Central memory CD8-positive, alpha-beta T cell (primary cell): ENCODE measurements at regions not wholly inside any gene's neighbourhood (a gene's known extent, or its start where the extent isn't known, plus 50 kb on each side); places are given as distances from the start of the nearest gene placed in this dataset.
"Not testable (repeated sequence)": the region's sequence is repeated elsewhere in the genome, so short reads cannot be mapped to it uniquely, and the experiment has no call there.

Source experiments
- ATAC-seq: fragments of 150-1000 bp; cut with Tn5 transposase; replicated peaks from 2 replicates; pipeline ENCODE4 v1.10.0; 2022; ENCODE audit warnings: mild to moderate bottlenecking, moderate FRiP score, moderate number of reproducible peaks; ENCODE audit not compliant: poor library complexity, severe bottlenecking; ENCODE audit errors: extremely low read depth
- DNase-seq, 2 donors: peaks; one replicate each; pipeline ENCODE4 v3.0.0; 2021; ENCODE audit warnings: low spot score in 2 of 2
- H3K27ac Mint-ChIP-seq: one replicate; pipeline ENCODE4 v1.8.0; 2022; ENCODE audit warnings: low read depth, mild to moderate bottlenecking, moderate library complexity, mixed read lengths
- H3K27me3 Mint-ChIP-seq: one replicate; pipeline ENCODE4 v1.8.0; 2022; ENCODE audit warnings: mixed read lengths
- H3K36me3 Mint-ChIP-seq: one replicate; pipeline ENCODE4 v1.8.0; 2022; ENCODE audit warnings: mild to moderate bottlenecking, moderate library complexity, mixed read lengths; ENCODE audit not compliant: insufficient read depth
- H3K4me1 Mint-ChIP-seq: one replicate; pipeline ENCODE4 v1.8.0; 2022; ENCODE audit warnings: mixed read lengths
- H3K4me3 Mint-ChIP-seq: one replicate; pipeline ENCODE4 v1.8.0; 2022; ENCODE audit warnings: mild to moderate bottlenecking, moderate library complexity, mixed read lengths
- H3K9me3 Mint-ChIP-seq: one replicate; pipeline ENCODE4 v1.8.0; 2022; ENCODE audit warnings: mixed read lengths

DNA sequence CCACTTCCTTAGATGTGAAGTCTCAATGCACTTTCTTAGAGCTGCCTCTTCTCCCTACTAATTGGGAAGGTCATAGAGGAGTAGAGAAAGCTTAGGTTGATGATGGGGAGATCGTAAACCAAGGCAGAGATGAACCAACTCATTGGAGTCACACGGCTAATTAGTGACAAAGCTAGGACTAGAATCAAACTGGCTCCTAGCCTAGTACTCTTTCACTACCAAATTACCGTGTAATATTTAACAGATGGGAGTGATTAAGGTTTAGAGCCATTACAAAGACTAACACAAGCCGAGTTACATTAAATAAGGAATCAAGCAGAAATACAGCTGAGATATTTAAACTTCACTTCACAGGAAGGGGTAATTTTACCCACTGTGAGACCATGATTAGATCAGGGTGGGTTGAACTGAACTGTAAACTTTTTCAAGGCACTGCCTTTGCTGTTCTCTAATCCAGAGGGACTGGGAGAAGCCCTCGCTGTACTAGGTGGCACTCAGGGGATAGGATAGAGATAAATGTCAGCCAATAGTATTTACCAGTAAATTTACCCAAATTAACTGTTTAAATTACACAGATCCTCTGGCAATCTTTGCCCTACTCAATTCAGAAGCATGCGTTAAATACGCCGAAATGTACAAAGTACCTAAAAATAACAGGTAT lies 166.4 kb upstream of the PIK3R1 start:
- ATAC-seq: no peak
- Mint-ChIP-seq H3K9me3 (no peaks in the 10 kb centered on the region), H3K27me3 (peaks cover 30% of the 10 kb centered on the region), H3K27ac (no peak overlapping the region), H3K4me1 (no peaks in the 10 kb centered on the region), H3K36me3 (no peaks in the 10 kb centered on the region), H3K4me3 (no peak overlapping the region)
- no peak for DNase-seq

DNA sequence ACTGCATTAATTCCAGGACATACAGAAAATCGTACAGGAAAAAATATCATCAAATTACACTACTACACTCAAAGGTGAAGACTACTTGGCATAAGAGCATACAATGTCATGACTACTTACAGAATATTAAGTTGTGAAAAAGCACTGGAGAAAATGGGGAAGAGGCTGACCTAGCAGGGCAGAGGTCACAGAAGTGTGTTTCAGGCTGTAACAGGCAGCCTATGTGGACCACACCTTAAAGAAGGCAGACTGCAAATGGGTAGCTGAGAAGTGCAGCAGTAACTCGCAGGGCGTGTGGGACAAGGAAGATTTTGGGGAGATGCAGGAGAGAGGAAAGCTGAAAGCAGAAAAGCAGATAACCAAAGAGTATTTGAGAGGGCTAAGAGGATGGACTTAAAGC lies 167.0 kb upstream of the PIK3R1 start:
- DNase-seq: no peak
- Mint-ChIP-seq H3K4me3 (no peak overlapping the region), H3K27ac (no peak overlapping the region), H3K9me3 (no peaks in the 10 kb centered on the region), H3K36me3 (no peaks in the 10 kb centered on the region), H3K4me1 (no peaks in the 10 kb centered on the region), H3K27me3 (peaks cover 30% of the 10 kb centered on the region)
- ATAC-seq: no peak

DNA sequence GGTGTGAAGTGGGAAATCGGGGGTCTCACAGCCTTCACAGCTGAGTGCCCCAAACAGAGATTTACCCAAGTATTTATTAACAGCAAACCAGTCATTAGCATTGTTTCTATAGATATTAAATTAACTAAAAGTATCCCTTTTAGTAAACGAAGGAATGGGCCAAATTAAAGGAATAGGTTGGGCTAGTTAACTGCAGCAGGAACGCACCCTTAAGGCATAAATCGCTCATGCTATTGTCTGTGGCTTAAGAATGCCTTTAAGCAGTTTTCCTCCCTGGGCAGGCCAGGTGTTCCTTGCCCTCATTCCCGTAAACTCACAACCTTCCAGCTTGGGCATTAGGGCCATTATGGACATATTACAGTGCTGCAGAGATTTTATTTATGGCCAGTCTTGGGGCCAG lies 167.5 kb upstream of the PIK3R1 start:
- H3K9me3 Mint-ChIP-seq, H3K4me3 Mint-ChIP-seq, H3K27ac Mint-ChIP-seq, H3K36me3 Mint-ChIP-seq, DNase-seq, ATAC-seq, H3K4me1 Mint-ChIP-seq: not testable (repeated sequence)
- H3K27me3 Mint-ChIP-seq: peaks cover 30% of the 10 kb centered on the region

DNA sequence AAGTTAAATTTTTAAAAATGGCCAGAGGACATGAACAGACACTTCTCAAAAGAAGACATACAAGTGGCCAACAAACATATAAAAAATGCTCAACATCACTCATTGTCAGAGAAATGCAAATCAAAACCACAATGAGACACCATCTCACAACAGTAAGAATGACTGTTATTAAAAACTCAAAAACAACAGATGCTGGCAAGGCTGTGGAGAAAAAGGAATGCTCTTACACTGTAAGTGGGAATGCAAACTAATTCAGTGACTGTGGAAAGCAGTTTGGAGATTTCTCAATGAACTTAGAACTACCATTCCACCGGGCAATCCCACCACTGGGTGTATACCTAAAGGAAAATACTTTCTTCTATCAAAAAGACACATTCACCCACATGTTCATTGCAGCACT lies 168.5 kb upstream of the PIK3R1 start:
- no peaks in the 10 kb centered on the region for H3K36me3 Mint-ChIP-seq
- H3K27me3 Mint-ChIP-seq: peaks cover 20% of the 10 kb centered on the region
- H3K4me1 Mint-ChIP-seq: no peaks in the 10 kb centered on the region
- no peak overlapping the region for H3K27ac Mint-ChIP-seq
- ATAC-seq (no peak), DNase-seq (no peak)
- H3K9me3 Mint-ChIP-seq: no peaks in the 10 kb centered on the region
- no peak overlapping the region for H3K4me3 Mint-ChIP-seq

DNA sequence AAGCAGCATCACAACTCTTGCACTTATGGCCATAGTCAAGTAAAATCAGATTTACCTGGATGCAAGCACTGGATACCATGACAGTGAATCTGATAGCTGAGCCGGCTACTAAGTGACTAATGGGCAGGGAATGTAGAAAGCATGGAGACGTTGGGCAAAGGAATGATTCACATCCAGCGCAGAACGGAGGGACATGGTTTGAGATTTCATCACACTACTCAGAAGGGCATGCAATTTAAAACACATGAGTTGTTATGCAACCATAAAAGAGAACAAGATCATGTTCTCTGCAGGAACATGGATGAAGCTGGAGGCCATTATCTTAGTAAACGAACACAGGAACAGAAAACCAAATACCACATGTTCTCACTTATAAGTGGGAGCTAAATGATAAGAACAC lies 169.1 kb upstream of the PIK3R1 start:
- peaks cover 15% of the 10 kb centered on the region for H3K27me3 Mint-ChIP-seq
- no peaks in the 10 kb centered on the region for H3K36me3 Mint-ChIP-seq
- no peak overlapping the region for H3K4me3 Mint-ChIP-seq
- H3K27ac Mint-ChIP-seq: no peak overlapping the region
- no peaks in the 10 kb centered on the region for H3K9me3 Mint-ChIP-seq
- H3K4me1 Mint-ChIP-seq: no peaks in the 10 kb centered on the region
- ATAC-seq (no peak), DNase-seq (no peak)

DNA sequence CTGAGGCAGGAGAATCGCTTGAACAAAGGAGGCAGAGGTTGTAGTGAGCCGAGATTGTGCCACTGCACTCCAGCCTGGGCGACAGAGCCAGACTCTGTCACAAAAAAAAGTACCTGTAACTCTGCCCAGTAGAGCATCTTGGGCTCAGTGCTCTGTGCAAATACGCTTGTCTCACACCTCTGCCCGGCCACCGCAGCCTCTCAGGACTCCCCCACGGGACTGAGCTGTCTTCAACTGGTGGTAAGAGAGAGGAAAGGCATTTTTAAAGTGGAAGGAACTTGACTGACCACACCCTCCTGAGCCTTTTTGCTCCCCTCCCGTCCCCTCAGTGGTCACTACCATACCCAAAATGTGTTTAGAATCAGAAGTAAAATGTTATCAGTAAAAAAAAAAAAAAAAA lies 174.3 kb upstream of the PIK3R1 start:
- no peak overlapping the region for H3K27ac Mint-ChIP-seq
- no peak for DNase-seq
- ATAC-seq: no peak
- H3K4me3 Mint-ChIP-seq: no peak overlapping the region
- no peaks in the 10 kb centered on the region for H3K27me3 Mint-ChIP-seq
- H3K36me3 Mint-ChIP-seq: no peaks in the 10 kb centered on the region
- no peaks in the 10 kb centered on the region for H3K9me3 Mint-ChIP-seq
- peaks cover 10% of the 10 kb centered on the region for H3K4me1 Mint-ChIP-seq

DNA sequence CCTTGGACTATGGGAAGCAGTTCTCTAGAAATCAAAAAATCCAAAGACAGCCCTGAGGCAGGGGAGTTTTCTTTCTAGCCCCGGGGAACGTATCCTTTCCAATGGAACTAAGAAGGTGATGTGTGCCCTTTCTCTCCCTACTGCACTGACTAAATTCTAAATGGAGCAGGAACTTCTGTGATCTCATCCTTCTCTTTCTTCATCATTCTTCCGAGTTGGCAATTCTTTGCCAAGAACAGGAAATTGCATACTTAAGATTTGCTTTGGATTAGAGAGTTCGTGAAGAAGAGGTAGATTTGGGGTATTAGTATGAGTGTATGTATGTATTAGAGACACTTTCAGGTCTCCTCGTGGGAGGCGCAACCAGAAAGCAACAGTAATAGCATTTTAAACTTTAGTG lies 178.0 kb upstream of the PIK3R1 start:
- no peaks in the 10 kb centered on the region for H3K9me3 Mint-ChIP-seq
- H3K36me3 Mint-ChIP-seq: no peaks in the 10 kb centered on the region
- no peak overlapping the region for H3K4me3 Mint-ChIP-seq
- DNase-seq (no peak), ATAC-seq (no peak)
- no peak overlapping the region for H3K27ac Mint-ChIP-seq
- H3K4me1 Mint-ChIP-seq: peaks cover 10% of the 10 kb centered on the region
- no peaks in the 10 kb centered on the region for H3K27me3 Mint-ChIP-seq

DNA sequence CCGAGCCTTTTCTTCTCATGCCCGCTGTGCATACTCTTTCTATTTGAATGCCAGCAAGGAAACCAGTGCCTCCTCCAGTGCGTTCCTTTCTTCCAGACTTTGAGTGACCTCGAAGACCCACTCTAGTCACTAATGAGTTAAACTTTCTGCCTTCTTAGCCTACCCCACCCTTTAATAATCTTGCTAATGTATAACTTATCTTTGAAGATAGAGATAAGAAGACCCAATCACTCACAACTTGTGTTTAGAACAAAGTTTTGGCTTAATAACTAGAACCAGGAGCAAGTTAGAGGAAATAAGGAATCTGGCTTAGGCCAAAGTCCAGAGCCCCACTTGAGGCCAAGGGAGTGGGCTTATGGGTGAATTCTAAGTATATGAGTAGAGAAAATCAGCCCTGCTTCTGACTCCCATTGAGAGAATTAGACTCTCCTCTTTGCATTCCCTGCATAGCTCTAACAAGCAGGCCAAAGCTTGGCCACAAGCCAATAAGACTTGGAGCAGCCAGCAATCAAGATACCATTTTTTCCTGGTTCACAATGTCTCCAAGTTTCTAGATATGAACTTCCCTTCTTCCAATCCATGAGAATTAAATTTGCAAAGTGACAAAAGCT lies 181.5 kb upstream of the PIK3R1 start:
- no peak for DNase-seq

DNA sequence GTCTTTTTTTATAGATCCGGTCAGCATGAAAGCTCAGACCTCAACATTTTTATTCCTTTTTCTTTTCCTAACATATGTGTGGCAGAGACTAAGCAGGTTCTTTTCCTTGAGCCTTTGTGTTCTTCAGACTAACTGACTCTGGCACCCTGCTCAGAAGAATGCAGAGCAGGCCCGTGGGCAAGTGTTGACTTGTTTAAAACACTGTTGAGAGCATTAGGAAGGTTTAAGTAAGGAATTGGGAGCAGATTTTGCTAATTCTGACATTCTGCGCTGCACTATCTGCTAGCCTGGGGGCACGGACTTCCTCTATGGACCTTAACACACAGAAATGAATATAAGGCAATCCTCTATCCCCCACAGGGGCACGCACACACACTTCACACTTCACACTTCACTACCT lies 182.5 kb upstream of the PIK3R1 start:
- H3K36me3 Mint-ChIP-seq: no peaks in the 10 kb centered on the region
- ATAC-seq: no peak

More for the DNA sequence above, 181.5 kb upstream of the PIK3R1 start:
- H3K36me3 Mint-ChIP-seq: no peaks in the 10 kb centered on the region
- peaks cover 10% of the 10 kb centered on the region for H3K4me1 Mint-ChIP-seq
- H3K27ac Mint-ChIP-seq: no peak overlapping the region
- H3K9me3 Mint-ChIP-seq: no peaks in the 10 kb centered on the region
- no peak overlapping the region for H3K4me3 Mint-ChIP-seq
- no peak for ATAC-seq
- H3K27me3 Mint-ChIP-seq: no peaks in the 10 kb centered on the region

DNA sequence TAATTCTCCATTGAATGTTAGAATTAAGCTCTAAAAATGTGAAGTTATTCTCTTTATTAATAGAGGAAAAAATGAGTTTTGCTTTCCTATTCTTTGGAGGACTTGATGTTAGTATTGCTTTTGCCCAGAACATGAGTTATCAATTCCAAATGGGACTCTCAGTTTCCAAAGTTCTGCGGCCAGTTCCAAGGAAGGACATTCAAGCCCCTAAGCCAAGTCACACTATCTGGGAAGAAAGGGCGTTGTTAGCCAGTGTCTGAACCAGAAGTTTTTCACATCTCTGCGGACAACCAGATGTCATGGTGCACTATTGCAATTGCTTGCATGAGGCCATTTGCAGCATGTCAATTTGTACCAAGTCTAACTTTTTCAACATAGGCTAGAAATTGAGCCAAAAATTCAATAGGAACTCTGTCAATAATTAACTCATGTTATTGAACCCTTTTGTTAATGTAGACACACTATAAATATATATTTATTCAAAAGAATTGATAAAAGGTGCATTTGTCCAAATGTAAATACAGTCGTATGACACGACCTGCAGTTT lies 183.3 kb upstream of the PIK3R1 start:
- Mint-ChIP-seq H3K27me3 (no peaks in the 10 kb centered on the region), H3K4me1 (no peaks in the 10 kb centered on the region), H3K27ac (no peak overlapping the region), H3K4me3 (no peak overlapping the region), H3K36me3 (no peaks in the 10 kb centered on the region), H3K9me3 (no peaks in the 10 kb centered on the region)
- DNase-seq: no peak
- ATAC-seq: no peak

More for the DNA sequence above, 182.5 kb upstream of the PIK3R1 start:
- DNase-seq: no peak
- Mint-ChIP-seq H3K27ac (no peak overlapping the region), H3K4me3 (no peak overlapping the region), H3K27me3 (no peaks in the 10 kb centered on the region), H3K4me1 (peaks cover 6% of the 10 kb centered on the region), H3K9me3 (no peaks in the 10 kb centered on the region)

DNA sequence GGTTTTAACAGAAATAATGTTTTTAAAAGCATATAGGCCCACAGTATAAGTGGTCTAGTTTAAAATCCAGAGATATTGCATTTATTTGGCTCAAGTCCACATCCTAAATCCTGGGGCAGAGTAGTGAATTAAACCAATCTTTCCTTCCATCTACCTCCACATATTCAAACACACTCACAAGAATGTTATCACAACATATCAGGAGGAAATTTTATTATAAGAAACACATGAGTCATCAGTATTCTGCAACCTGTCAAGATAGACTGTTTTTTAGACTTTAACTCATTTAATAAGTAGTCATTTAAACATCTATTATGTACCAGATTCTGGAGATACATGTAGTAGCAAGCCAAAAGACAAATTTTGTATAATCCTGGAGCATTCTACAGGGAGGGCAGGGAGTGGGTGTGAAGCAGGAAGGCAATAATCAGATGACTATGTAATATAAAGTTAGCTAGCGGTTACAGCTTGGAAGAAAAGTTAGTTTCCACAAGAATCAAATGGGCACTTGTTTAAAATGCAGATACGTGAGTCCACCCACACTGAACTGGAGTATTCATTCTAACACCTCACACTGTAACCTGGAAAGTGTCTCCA lies 187.3 kb upstream of the PIK3R1 start:
- no peak for ATAC-seq
- no peak overlapping the region for H3K4me3 Mint-ChIP-seq

DNA sequence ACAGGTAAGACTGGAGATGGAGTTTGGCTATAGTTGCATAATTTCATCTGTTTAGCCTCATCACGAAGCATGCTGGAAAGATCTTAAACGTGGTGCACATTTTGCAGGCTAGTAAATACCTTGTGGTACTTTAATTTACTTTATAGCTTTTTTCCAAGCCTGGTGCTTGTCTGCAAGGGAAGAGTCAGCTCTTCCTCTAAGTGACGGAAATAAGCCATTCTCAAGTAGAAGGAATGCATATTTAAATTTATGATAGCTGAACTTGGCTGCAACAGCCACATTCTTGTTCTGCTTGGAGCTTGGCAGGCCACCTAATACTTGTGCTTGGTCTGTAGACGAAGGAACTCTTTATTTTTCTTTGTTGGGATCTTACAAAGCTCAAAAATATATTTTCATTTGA lies 188.0 kb upstream of the PIK3R1 start:
- no peak for DNase-seq
- H3K27ac Mint-ChIP-seq: no peak overlapping the region
- no peak for ATAC-seq
- H3K4me3 Mint-ChIP-seq: no peak overlapping the region
- no peaks in the 10 kb centered on the region for H3K36me3 Mint-ChIP-seq
- H3K4me1 Mint-ChIP-seq: no peaks in the 10 kb centered on the region
- no peaks in the 10 kb centered on the region for H3K27me3 Mint-ChIP-seq
- no peaks in the 10 kb centered on the region for H3K9me3 Mint-ChIP-seq

More for the DNA sequence above, 187.3 kb upstream of the PIK3R1 start:
- H3K27me3 Mint-ChIP-seq: no peaks in the 10 kb centered on the region
- no peak overlapping the region for H3K27ac Mint-ChIP-seq
- no peaks in the 10 kb centered on the region for H3K36me3 Mint-ChIP-seq
- DNase-seq: no peak
- H3K9me3 Mint-ChIP-seq: no peaks in the 10 kb centered on the region
- H3K4me1 Mint-ChIP-seq: no peaks in the 10 kb centered on the region
